ENCODE measurements at regions not wholly inside any gene's neighbourhood (a gene's known extent, or its start where the extent isn't known, plus 50 kb on each side); places are given as distances from the start of the nearest gene placed in this dataset.

DNA sequence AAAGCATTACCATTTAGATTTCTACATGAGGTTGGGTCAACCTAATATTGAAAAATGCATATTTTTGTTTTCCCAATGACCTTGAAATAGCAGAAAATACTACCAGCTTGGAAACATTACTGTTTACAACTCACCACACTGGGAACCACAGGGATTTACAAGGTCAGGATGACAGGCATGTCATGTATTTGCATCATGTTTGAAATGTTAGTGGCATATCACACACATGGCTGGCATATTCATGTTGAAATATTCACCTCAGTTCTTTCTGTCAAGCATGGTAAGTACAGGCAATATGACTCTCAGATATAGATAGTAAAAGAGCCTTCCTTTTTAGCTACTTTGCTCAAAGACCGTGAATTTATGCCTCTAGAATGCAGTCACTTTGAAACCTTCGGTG, 593.5 kb downstream of the NOVA1 start:
- ChIA-PET POLR2A (no interaction called here), CTCF (no interaction called here)
- no peak for TF ChIP-seq ESRRA (IDR thresholded peaks at IDR 0.05; ENCODE audit: borderline replicate concordance, low read length)
- no peak for TF ChIP-seq MAZ (IDR thresholded peaks at IDR 0.05; ENCODE audit: borderline replicate concordance, low read depth, low read length)
- TF ChIP-seq, protein P1, sequence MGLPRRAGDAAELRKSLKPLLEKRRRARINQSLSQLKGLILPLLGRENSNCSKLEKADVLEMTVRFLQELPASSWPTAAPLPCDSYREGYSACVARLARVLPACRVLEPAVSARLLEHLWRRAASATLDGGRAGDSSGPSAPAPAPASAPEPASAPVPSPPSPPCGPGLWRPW (IDR thresholded peaks at IDR 0.05): no peak
- TF ChIP-seq JUNB (IDR thresholded peaks at IDR 0.05): no peak
- TF ChIP-seq NPAS2 (CRISPR knock-in tag; IDR thresholded peaks at IDR 0.05; ENCODE audit: borderline replicate concordance): no peak
- TF ChIP-seq ZSCAN20 (CRISPR knock-in tag; IDR thresholded peaks at IDR 0.05): no peak
- TF ChIP-seq PHF8 (IDR thresholded peaks at IDR 0.05; ENCODE audit: borderline replicate concordance, low read depth): no peak
- WGBS (ENCODE audit: missing lambda C conversion rate): 2% methylated on average over 2 of the region's 2 CpGs
- no peaks in the 10 kb centered on the region for H3K4me1 ChIP-seq
- DNase-seq (ENCODE audit: low read depth in 1 of 2, low spot score in 1 of 2) (no peak), ATAC-seq (no peak), FAIRE-seq (no peak)
- H3K4me3 ChIP-seq: no peak overlapping the region
- no peak overlapping the region for H3K4me2 ChIP-seq
- no peak overlapping the region for H3K27ac ChIP-seq
- no peaks in the 10 kb centered on the region for H3K9me3 ChIP-seq

DNA sequence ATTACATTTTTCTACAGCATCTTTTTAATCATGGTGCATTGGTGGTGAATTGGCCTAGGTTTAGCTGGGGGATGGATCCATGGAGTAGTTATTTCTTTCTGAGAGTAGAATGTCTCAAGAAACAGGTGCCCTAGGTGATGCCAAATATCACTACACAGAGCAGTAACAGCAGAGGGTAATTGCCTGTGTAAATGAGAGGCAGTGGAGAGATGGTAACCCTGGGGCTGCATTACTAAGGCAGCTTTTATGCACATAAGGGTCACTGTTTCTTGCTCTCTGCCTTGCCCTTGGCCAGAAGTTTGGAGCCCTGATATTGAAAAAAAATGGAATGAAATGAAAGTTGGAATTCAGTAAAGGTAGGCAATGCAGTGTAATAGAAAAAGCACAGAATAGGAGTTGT, 604.0 kb downstream of the NOVA1 start:
- FAIRE-seq: no peak
- POLR2A ChIA-PET: no interaction called here
- CTCF ChIA-PET: no interaction called here

DNA sequence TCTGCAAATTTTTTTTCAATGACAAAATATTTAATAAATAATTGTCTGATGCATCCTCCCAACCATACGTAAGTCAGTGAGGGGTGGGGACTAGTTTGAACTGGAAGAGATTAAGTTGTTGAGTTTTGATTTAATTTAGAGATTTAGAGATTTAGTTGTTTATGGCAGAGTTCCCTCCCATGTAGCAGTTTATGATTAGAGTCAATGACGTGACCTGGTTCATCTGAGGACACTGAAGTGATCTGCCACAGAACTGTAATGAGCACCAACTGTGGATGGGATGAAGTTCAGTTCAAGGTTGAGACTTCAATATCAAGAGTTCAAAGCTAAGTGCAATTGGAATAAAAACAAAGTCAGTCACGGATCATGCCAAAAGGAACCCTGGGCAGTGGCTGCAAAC, 609.3 kb downstream of the NOVA1 start:
- CTCF ChIA-PET: no interaction called here

More for the DNA sequence above, 604.0 kb downstream of the NOVA1 start:
- no peak for ATAC-seq
- H3K4me2 ChIP-seq: no peak overlapping the region
- H3K9me3 ChIP-seq: no peaks in the 10 kb centered on the region
- H3K4me1 ChIP-seq: no peaks in the 10 kb centered on the region
- TF ChIP-seq ESRRA (IDR thresholded peaks at IDR 0.05; ENCODE audit: borderline replicate concordance, low read length) (no peak), TP53 (CRISPR knock-in tag; IDR thresholded peaks at IDR 0.05) (no peak), HOXA7 (CRISPR knock-in tag; IDR thresholded peaks at IDR 0.05) (no peak), RNF2 (IDR thresholded peaks at IDR 0.05; ENCODE audit: borderline replicate concordance, low read depth) (no peak), KDM1A (IDR thresholded peaks at IDR 0.05; ENCODE audit: low read depth) (no peak), EHMT2 (IDR thresholded peaks at IDR 0.05; ENCODE audit: low read depth) (no peak), HOXB13 (CRISPR knock-in tag; IDR thresholded peaks at IDR 0.05; ENCODE audit: low read depth) (no peak)
- TF ChIP-seq, protein P2, sequence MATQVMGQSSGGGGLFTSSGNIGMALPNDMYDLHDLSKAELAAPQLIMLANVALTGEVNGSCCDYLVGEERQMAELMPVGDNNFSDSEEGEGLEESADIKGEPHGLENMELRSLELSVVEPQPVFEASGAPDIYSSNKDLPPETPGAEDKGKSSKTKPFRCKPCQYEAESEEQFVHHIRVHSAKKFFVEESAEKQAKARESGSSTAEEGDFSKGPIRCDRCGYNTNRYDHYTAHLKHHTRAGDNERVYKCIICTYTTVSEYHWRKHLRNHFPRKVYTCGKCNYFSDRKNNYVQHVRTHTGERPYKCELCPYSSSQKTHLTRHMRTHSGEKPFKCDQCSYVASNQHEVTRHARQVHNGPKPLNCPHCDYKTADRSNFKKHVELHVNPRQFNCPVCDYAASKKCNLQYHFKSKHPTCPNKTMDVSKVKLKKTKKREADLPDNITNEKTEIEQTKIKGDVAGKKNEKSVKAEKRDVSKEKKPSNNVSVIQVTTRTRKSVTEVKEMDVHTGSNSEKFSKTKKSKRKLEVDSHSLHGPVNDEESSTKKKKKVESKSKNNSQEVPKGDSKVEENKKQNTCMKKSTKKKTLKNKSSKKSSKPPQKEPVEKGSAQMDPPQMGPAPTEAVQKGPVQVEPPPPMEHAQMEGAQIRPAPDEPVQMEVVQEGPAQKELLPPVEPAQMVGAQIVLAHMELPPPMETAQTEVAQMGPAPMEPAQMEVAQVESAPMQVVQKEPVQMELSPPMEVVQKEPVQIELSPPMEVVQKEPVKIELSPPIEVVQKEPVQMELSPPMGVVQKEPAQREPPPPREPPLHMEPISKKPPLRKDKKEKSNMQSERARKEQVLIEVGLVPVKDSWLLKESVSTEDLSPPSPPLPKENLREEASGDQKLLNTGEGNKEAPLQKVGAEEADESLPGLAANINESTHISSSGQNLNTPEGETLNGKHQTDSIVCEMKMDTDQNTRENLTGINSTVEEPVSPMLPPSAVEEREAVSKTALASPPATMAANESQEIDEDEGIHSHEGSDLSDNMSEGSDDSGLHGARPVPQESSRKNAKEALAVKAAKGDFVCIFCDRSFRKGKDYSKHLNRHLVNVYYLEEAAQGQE (IDR thresholded peaks at IDR 0.05): no peak
- no peak overlapping the region for H3K4me3 ChIP-seq
- H3K27ac ChIP-seq: no peak overlapping the region
- no peak for DNase-seq (ENCODE audit: low read depth in 1 of 2, low spot score in 1 of 2)

More for the DNA sequence above, 609.3 kb downstream of the NOVA1 start:
- no peak for DNase-seq (ENCODE audit: low read depth in 1 of 2, low spot score in 1 of 2)
- Histone ChIP-seq H3K27ac (no peak overlapping the region), H3K9me3 (no peaks in the 10 kb centered on the region), H3K4me1 (no peaks in the 10 kb centered on the region), H3K4me3 (no peak overlapping the region), H3K4me2 (no peak overlapping the region)
- WGBS (ENCODE audit: missing lambda C conversion rate): 20% methylated on average over 3 of the region's 3 CpGs
- no peak for FAIRE-seq
- TF ChIP-seq NPAS2 (CRISPR knock-in tag; IDR thresholded peaks at IDR 0.05; ENCODE audit: borderline replicate concordance) (no peak), ZSCAN20 (CRISPR knock-in tag; IDR thresholded peaks at IDR 0.05) (no peak), CEBPB (IDR thresholded peaks at IDR 0.05) (no peak), NFE2L2 (conservative IDR thresholded peaks at IDR 0.05; ENCODE audit: low read length) (no peak), FOXS1 (CRISPR knock-in tag; IDR thresholded peaks at IDR 0.05) (no peak), RARB (CRISPR knock-in tag; IDR thresholded peaks at IDR 0.05) (no peak), ZNF302 (CRISPR knock-in tag; IDR thresholded peaks at IDR 0.05) (no peak), HOXA7 (CRISPR knock-in tag; IDR thresholded peaks at IDR 0.05) (no peak), GATA3 (IDR thresholded peaks at IDR 0.05; ENCODE audit: borderline replicate concordance) (no peak), EHF (CRISPR knock-in tag; IDR thresholded peaks at IDR 0.05) (no peak), BHLHE40 (IDR thresholded peaks at IDR 0.05; ENCODE audit: low read depth, low read length) (no peak), FOSB (CRISPR knock-in tag; IDR thresholded peaks at IDR 0.05) (no peak), PHF8 (IDR thresholded peaks at IDR 0.05; ENCODE audit: borderline replicate concordance, low read depth) (no peak), EP300 (IDR thresholded peaks at IDR 0.05) (no peak), ZFP36 (IDR thresholded peaks at IDR 0.05; ENCODE audit: borderline replicate concordance, partially characterized antibody) (no peak)
- TF ChIP-seq, protein P3, sequence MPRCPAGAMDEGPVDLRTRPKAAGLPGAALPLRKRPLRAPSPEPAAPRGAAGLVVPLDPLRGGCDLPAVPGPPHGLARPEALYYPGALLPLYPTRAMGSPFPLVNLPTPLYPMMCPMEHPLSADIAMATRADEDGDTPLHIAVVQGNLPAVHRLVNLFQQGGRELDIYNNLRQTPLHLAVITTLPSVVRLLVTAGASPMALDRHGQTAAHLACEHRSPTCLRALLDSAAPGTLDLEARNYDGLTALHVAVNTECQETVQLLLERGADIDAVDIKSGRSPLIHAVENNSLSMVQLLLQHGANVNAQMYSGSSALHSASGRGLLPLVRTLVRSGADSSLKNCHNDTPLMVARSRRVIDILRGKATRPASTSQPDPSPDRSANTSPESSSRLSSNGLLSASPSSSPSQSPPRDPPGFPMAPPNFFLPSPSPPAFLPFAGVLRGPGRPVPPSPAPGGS (IDR thresholded peaks at IDR 0.05): no peak
- TF ChIP-seq, protein P4, sequence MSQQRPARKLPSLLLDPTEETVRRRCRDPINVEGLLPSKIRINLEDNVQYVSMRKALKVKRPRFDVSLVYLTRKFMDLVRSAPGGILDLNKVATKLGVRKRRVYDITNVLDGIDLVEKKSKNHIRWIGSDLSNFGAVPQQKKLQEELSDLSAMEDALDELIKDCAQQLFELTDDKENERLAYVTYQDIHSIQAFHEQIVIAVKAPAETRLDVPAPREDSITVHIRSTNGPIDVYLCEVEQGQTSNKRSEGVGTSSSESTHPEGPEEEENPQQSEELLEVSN (IDR thresholded peaks at IDR 0.05; ENCODE audit: borderline replicate concordance, low read depth): no peak
- TF ChIP-seq, protein P5, sequence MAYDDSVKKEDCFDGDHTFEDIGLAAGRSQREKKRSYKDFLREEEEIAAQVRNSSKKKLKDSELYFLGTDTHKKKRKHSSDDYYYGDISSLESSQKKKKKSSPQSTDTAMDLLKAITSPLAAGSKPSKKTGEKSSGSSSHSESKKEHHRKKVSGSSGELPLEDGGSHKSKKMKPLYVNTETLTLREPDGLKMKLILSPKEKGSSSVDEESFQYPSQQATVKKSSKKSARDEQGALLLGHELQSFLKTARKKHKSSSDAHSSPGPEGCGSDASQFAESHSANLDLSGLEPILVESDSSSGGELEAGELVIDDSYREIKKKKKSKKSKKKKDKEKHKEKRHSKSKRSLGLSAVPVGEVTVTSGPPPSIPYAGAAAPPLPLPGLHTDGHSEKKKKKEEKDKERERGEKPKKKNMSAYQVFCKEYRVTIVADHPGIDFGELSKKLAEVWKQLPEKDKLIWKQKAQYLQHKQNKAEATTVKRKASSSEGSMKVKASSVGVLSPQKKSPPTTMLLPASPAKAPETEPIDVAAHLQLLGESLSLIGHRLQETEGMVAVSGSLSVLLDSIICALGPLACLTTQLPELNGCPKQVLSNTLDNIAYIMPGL (CRISPR knock-in tag; IDR thresholded peaks at IDR 0.05; ENCODE audit: borderline replicate concordance): no peak
- POLR2A ChIA-PET: no interaction called here
- no peak for ATAC-seq

All from A549 (cell line).